IMR-90 (cell line): ENCODE measurements at regions not wholly inside any gene's neighbourhood (a gene's known extent, or its start where the extent isn't known, plus 50 kb on each side); places are given as distances from the start of the nearest gene placed in this dataset.

Experiments
- ATAC-seq: fragments of 200-7000 bp; cut with Tn5 transposase; 2 replicates; pipeline ENCODE4 v1.9.1; 2020; ENCODE audit warnings: low read depth, mild to moderate bottlenecking, moderate library complexity
- BruUV-seq: library from RNA; stranded (reverse); fragments of 400-500 nt; replicated peaks from 2 replicates; lab custom pipeline; 2021; lab: Mats Ljungman, UMichigan
- CTCF ChIA-PET: fragments of 300-600 bp; formaldehyde crosslinking; extraction: SDS; loops from one replicate; lab custom pipeline; 2021; ENCODE audit warnings: antibody characterized with exemption; lab: Yijun Ruan, JAX
- POLR2A ChIA-PET: fragments of 300-600 bp; sonication (Branson Sonifier 250); formaldehyde crosslinking; loops from one replicate; lab custom pipeline; 2022; ENCODE audit warnings: antibody characterized with exemption; ENCODE audit not compliant: unreplicated experiment; lab: Charles Lee
- DNase-seq: peaks from one replicate; pipeline ENCODE4 v3.0.0; 2013
- H2AFZ ChIP-seq: replicated peaks from 2 replicates; pipeline ENCODE3; 2013; ENCODE audit warnings: low read length, mild to moderate bottlenecking; ENCODE audit not compliant: poor library complexity
- H2AK5ac ChIP-seq: 2 replicates; pipeline ENCODE4 v1.6.1; 2013; ENCODE audit warnings: low read depth, low read length, inconsistent platforms
- H2AK9ac ChIP-seq: replicated peaks from 2 replicates; pipeline ENCODE3; 2013; ENCODE audit warnings: mild to moderate bottlenecking, low read depth, low read length, moderate library complexity; ENCODE audit not compliant: poor library complexity
- H2BK120ac ChIP-seq: 2 replicates; pipeline ENCODE4 v1.6.1; 2013; ENCODE audit warnings: low read depth, low read length, inconsistent platforms
- H2BK15ac ChIP-seq: 3 replicates; pipeline ENCODE4 v1.6.1; 2013; ENCODE audit warnings: low read depth, low read length, inconsistent platforms
- H2BK20ac ChIP-seq: 2 replicates; pipeline ENCODE4 v1.6.1; 2013; ENCODE audit warnings: low read depth, mild to moderate bottlenecking, inconsistent platforms, low read length, moderate library complexity
- H2BK5ac ChIP-seq: 2 replicates; pipeline ENCODE4 v1.6.1; 2013; ENCODE audit warnings: mild to moderate bottlenecking, low read depth, low read length, inconsistent platforms; ENCODE audit not compliant: poor library complexity, severe bottlenecking
- H3K14ac ChIP-seq: replicated peaks from 2 replicates; pipeline ENCODE4 v1.6.1; 2013; ENCODE audit warnings: low read depth, low read length, inconsistent platforms
- H3K18ac ChIP-seq: 2 replicates; pipeline ENCODE4 v1.6.1; 2013; ENCODE audit warnings: low read depth, low read length, control low read depth
- H3K23ac ChIP-seq: 2 replicates; pipeline ENCODE4 v1.6.1; 2013; ENCODE audit warnings: low read depth, low read length, inconsistent platforms
- H3K27ac ChIP-seq: 2 replicates; pipeline ENCODE4 v1.5.1; 2013; ENCODE audit warnings: mild to moderate bottlenecking, control low read depth, low read length; ENCODE audit not compliant: insufficient read depth
- H3K27me3 ChIP-seq: 2 replicates; pipeline ENCODE4 v1.6.1; 2013; ENCODE audit warnings: low read length; ENCODE audit not compliant: control insufficient read depth, insufficient read depth
- H3K36me3 ChIP-seq: 2 replicates; pipeline ENCODE4 v1.6.1; 2013; ENCODE audit warnings: low read length, mixed read lengths; ENCODE audit not compliant: control insufficient read depth, insufficient read depth
- H3K4ac ChIP-seq: 2 replicates; pipeline ENCODE4 v1.6.1; 2013; ENCODE audit warnings: low read depth, low read length, inconsistent platforms
- H3K4me1 ChIP-seq: 2 replicates; pipeline ENCODE4 v1.6.1; 2013; ENCODE audit warnings: low read length, mixed read lengths; ENCODE audit not compliant: control insufficient read depth, insufficient read depth
- H3K4me2 ChIP-seq: 2 replicates; pipeline ENCODE4 v1.6.1; 2013; ENCODE audit warnings: low read depth, mild to moderate bottlenecking, control low read depth, low read length, moderate library complexity
- H3K4me3 ChIP-seq: 2 replicates; pipeline ENCODE4 v1.5.1; 2013; ENCODE audit warnings: low read depth, mild to moderate bottlenecking, control low read depth, low read length, moderate library complexity; ENCODE audit not compliant: insufficient read depth
- H3K56ac ChIP-seq: 2 replicates; pipeline ENCODE4 v1.6.1; 2013; ENCODE audit warnings: low read length, inconsistent platforms; ENCODE audit not compliant: insufficient read depth; ENCODE audit errors: extremely low read depth
- H3K79me1 ChIP-seq, 2 experiments: 2 replicates each; pipeline ENCODE4 v1.6.1; 2013; ENCODE audit warnings: low read length in 2 of 2, inconsistent platforms in 1 of 2, low read depth in 1 of 2
- H3K9ac ChIP-seq: 2 replicates; pipeline ENCODE4 v1.6.1; 2013; ENCODE audit warnings: low read depth, low read length, control low read depth
- H3K9me1 ChIP-seq: 2 replicates; pipeline ENCODE4 v1.6.1; 2013; ENCODE audit warnings: low read length, inconsistent platforms; ENCODE audit not compliant: insufficient read depth
- H3K9me3 ChIP-seq: 2 replicates; pipeline ENCODE4 v1.6.1; 2013; ENCODE audit warnings: low read length; ENCODE audit not compliant: control insufficient read depth, insufficient read depth
- H4K20me1 ChIP-seq: 2 replicates; pipeline ENCODE4 v1.6.1; 2013; ENCODE audit warnings: low read length, inconsistent platforms; ENCODE audit not compliant: insufficient read depth
- H4K5ac ChIP-seq: 2 replicates; pipeline ENCODE4 v1.6.1; 2013; ENCODE audit warnings: mild to moderate bottlenecking, low read depth, low read length, control low read depth
- H4K8ac ChIP-seq, 2 experiments: 2 replicates each; pipeline ENCODE4 v1.6.1; 2013; ENCODE audit warnings: low read depth in 2 of 2, low read length in 2 of 2, control low read depth in 1 of 2, inconsistent platforms in 1 of 2
- H4K91ac ChIP-seq: 2 replicates; pipeline ENCODE4 v1.6.1; 2013; ENCODE audit warnings: low read depth, low read length, inconsistent platforms; ENCODE audit not compliant: insufficient read depth
- MAFK ChIP-seq: IDR thresholded peaks from 2 replicates; pipeline ENCODE4 v1.6.1; 2012; ENCODE audit warnings: low read depth, low read length, improper control_type of control experiment
- USF2 ChIP-seq: fragments of 150-350 bp; IDR thresholded peaks from 2 replicates; pipeline ENCODE4 v1.6.1; 2017; ENCODE audit warnings: mild to moderate bottlenecking, antibody characterized with exemption, low read length, low read depth
- WGBS, 2 experiments: methylation state at CpG; one replicate each; pipeline versions ENCODE4 v1.1.5 to v1.1.7; 2013; ENCODE audit warnings: missing lambda C conversion rate in 2 of 2; ENCODE audit not compliant: insufficient read length in 1 of 2; ENCODE audit errors: extremely low coverage in 2 of 2; 5-methylcytosine and 5-hydroxymethylcytosine counted together
- dilution Hi-C: fragments of 300-500 bp; cut with HindIII; formaldehyde crosslinking; loops from one replicate; pipeline ENCODE4 v1.14.3; 2018; ENCODE audit warnings: low sequenced_read_pairs; ENCODE audit not compliant: unreplicated experiment
- in situ Hi-C: fragments of 300-500 bp; cut with MboI; formaldehyde crosslinking; loops from 3 replicates; pipeline ENCODE4 v1.14.3; 2019; ENCODE audit warnings: low sequenced_read_pairs, inconsistent platforms, mixed read lengths
- intact Hi-C: fragments of 100-400 bp; cut with micrococcal nuclease; formaldehyde crosslinking; loops from 2 replicates; pipeline ENCODE4 v1.10.0; 2022

- no TSS peak for BruUV-seq
- H4K91ac ChIP-seq = no peak overlapping the region
- H2BK120ac ChIP-seq = no peak overlapping the region
- H3K79me1 ChIP-seq = no peaks in the 10 kb centered on the region
- no peak overlapping the region for H4K8ac ChIP-seq
- DNase-seq (no peak), ATAC-seq (no peak)
- H4K5ac ChIP-seq = no peak overlapping the region
- no peaks in the 10 kb centered on the region for H4K20me1 ChIP-seq
- WGBS, 2 experiments = no CpG with 5 or more reads among the region's 4 CpGs
- TF ChIP-seq MAFK = peak; percentile 71
- no peak for TF ChIP-seq USF2
- no peak overlapping the region for H3K4ac ChIP-seq
- dilution Hi-C loops = no loop called here
- H2AK5ac ChIP-seq = no peak overlapping the region
- H3K4me3 ChIP-seq = no peak overlapping the region
- ChIA-PET CTCF (no interaction called here), POLR2A (no interaction called here)
- H3K9me1 ChIP-seq = no peaks in the 10 kb centered on the region
- no peak overlapping the region for H2AK9ac ChIP-seq
- H2BK15ac ChIP-seq = no peak overlapping the region
- H3K56ac ChIP-seq = no peak overlapping the region
- no peaks in the 10 kb centered on the region for H3K4me1 ChIP-seq
- no peak overlapping the region for H3K18ac ChIP-seq
- H3K27me3 ChIP-seq = no peaks in the 10 kb centered on the region
- no peaks in the 10 kb centered on the region for H3K36me3 ChIP-seq
- H3K9ac ChIP-seq = no peak overlapping the region
- H3K4me2 ChIP-seq = no peak overlapping the region
- H3K9me3 ChIP-seq = peaks cover 2% of the 10 kb centered on the region; the same call in 1 of the 2 replicates
- H3K27ac ChIP-seq = no peak overlapping the region
- intact Hi-C loops = no loop called here
- H2BK20ac ChIP-seq = no peak overlapping the region
- no peak overlapping the region for H3K23ac ChIP-seq
- in situ Hi-C loops = no loop called here
- no peak overlapping the region for H2BK5ac ChIP-seq
- H2AFZ ChIP-seq = no peak overlapping the region
- no peak overlapping the region for H3K14ac ChIP-seq
These were observed 2023.5 kb upstream of the WWC1 start for GRCh38 chr5:166267907-166268306.
